Jurkat, Clone E6-1 (cell line): ENCODE measurements at regions not wholly inside any gene's neighbourhood (a gene's known extent, or its start where the extent isn't known, plus 50 kb on each side); places are given as distances from the start of the nearest gene placed in this dataset.
"Not testable (repeated sequence)": the region's sequence is repeated elsewhere in the genome, so short reads cannot be mapped to it uniquely, and the experiment has no call there.

Source experiments
- DNase-seq: peaks from one replicate; pipeline ENCODE4 v3.0.0-alpha.2; 2011; ENCODE audit warnings: low read depth, low spot score
- H3K4me3 ChIP-seq: 2 replicates; pipeline ENCODE4 v1.5.1; 2011; ENCODE audit warnings: mild to moderate bottlenecking, low read length, control low read depth, moderate library complexity

DNA sequence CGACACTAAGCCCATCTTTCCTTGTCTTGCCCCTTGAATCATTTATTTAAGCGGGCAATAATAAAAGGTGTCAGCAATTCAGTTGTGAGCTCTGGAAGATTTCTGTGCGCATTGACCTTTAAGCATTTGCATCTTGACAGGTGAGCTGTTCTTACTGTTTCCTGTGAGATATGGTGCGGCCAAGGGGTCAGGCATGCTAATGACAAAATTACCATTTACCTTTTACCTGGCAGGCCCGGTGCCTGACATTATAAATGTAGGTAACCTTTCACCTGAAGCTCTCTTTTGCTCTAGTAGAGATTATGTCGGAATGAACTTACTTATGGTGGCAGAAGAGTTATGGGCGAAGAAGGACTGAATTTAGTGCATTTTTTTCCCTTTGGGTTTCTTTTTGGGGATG lies 89.3 kb upstream of the EEF1E1 start:
- no peak overlapping the region for H3K4me3 ChIP-seq
- no peak for DNase-seq

DNA sequence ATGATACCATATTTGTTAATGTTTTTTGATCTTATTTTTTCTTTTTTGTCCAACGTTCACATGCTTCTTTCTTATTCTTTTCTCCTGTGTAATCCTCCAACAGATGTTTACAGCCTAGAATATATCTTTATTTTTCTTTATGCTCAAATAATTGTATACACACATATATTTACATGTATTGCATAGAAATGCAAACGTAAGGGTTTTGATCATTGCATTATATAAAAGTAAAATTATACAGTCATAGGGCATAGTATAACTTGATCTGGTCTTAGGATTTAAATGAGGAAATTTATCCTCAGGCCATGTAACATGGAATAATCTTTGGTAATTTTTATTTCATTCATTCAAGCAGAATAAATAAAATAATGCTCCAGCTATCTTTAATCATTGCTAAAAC lies 84.9 kb upstream of the EEF1E1 start:
- no peak for DNase-seq
- no peak overlapping the region for H3K4me3 ChIP-seq

DNA sequence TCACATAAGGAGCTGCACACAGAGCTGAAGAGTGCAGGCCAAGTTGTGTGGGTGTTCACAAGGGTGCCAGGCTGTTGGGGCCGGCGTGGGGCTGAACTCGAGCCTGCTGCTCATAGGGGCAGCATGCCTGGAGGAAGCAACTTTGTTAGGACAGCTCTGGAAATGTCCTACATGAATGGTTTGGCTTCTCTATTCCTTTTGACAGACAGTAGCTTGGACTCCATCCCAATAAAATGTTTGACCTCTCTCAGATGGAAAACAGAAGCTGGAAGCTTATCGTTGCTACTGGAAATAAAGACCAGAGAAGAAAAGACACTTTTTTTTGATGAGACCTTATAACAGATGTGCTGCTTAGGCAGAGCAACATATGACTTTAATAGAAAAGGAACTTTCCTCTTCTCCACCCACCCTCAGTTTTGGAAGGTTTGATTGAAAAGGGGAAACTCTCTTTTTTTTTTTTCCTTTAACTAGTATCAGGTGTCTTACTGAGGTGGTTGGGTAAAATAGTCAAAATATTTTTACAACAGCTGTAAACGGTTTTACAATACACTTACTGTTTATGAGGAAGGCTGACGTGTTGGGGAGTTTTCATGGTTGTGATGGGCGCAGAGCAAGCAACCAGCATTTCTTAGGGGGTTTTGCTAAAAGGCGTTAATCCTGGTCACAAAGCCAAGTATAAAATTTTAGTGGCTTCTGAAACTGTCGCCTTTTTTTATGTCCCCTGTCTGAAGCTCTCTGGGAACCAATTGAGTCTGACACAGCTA lies 80.7 kb upstream of the EEF1E1 start:
- H3K4me3 ChIP-seq = no peak overlapping the region
- no peak for DNase-seq

DNA sequence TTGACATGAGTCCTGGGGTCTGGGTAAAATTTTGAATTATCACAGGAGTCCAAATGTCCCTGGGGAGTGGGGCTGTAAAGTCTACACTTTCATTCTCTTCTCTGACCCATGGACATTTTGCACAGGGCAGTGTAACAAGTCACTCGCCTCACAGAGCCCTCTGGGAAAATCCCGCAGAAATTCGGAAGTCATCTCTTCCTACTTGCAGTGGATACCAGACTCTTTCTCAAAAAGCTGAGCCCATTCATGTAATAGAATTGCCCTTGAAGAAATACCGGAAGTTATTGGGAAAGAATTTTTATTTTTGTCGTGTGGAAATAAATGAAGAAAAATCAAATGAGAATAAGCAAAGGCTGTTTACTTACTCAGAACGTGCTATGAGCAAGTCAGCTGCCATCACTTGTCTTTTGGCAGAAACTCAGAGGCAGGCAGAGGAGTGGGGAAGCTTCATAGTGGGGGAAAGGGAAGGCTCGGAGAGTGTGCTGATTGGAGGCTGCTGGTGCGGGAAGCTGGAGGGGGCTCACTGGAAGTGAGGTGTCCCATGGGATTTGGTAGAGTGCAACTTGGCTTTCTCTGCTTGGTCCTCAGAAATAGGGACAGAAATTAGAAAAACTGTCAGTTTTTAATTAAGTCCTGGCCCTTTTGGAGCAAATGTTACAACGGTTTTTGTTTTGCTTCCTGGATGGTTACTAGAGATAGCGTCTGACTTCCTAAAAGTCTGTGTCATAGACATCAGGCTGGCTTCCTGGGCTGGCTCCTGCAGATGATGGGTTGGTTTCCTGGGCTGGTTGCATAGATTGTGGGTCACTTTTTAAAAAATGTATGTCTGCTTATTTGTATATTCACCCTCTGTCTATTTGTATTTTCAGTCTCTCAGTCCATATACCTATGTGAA lies 79.8 kb upstream of the EEF1E1 start:
- no peak for DNase-seq
- no peak overlapping the region for H3K4me3 ChIP-seq

DNA sequence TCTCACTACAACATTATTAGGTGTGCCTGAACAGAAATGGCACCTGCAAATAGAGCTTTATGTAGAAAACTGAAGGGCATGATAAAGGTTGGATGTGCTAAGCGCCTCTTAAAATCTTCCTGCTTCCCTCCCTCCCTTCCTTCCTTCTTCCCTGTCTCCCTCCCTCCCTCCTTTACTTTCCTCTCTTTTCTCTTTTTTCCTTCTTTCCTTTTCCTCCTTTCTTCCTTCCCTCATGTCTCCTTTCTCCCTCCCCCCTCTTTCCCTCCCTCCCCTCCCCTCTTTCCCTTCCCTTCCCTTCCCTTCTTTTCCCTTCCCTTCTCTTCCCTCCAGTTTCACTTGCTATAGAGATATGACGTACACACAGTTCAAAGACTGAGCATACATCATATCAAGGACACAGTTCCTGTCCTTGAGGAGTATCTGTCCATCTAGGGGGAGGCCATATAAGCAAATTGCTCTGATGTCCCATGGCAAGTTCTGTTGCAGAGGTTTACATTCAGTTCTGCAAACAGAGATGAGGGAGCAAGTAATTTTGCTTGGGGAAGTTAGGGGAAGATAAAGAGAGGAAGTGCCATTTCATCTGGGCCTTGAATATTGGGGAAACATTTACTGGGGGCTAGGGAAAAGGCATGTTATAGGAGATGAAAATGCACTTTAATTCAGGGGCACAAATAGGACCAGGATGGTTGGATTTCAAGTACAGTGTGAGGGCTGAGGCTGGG lies 79.0 kb upstream of the EEF1E1 start:
- H3K4me3 ChIP-seq = no peak overlapping the region
- no peak for DNase-seq

DNA sequence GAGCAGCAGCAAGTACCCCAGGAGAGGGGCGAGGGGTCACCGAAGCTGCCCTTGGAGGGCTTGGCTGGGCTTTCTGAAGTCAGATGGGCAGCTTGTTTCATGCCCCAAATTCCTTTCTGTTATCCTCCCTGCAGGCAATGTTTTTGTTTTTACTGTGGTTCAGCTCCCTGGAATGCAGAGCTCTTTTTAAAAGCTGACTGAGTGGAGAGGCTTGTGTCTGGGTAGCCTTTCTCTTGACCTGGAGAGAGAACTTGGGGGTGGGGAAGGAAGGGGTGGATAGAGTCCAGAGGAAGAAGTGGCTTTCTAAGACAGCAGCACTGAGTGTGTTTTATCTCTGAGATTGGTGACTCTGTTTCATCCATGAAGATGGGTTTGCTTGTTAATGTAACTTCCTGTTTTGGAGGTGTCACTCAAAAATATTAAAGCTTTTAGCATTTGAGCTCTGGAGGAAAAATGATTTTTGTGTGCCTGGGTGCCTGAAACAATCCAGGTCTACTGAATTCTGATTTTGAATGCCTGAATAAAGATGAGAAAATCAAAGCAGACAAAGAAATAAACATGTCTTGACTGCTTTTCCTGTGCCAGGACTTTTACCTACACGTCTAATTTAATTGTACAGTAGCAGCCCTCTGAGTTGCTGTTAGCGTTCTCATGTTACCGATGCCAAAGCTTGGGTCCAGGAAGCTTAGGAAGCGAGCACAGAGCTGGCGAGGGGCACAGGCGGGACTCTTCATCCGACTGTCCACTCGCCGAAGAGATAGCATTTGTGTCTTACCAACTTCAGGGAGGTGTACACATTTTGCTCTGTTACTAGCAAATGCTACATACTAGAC lies 78.2 kb upstream of the EEF1E1 start:
- H3K4me3 ChIP-seq = no peak overlapping the region
- no peak for DNase-seq

DNA sequence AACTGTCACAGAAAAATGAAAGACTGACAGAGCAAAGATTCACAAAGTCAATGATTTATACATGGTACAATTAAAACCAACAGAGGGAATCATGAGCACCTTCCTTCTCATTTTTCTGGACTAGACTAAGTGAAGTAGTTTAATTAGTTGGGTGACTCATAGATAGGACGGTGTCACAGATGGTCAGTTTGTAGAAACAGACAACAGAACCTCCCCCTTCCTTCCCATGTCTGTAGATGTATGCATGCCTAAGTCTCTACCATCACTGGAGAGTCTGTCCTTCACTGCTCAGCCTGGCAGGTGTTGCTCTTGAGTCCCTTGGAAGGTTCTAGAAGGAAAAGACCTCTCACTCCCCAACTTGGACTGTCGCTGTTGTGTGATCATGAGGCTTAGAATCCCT lies 75.4 kb upstream of the EEF1E1 start:
- no peak for DNase-seq
- H3K4me3 ChIP-seq = no peak overlapping the region

DNA sequence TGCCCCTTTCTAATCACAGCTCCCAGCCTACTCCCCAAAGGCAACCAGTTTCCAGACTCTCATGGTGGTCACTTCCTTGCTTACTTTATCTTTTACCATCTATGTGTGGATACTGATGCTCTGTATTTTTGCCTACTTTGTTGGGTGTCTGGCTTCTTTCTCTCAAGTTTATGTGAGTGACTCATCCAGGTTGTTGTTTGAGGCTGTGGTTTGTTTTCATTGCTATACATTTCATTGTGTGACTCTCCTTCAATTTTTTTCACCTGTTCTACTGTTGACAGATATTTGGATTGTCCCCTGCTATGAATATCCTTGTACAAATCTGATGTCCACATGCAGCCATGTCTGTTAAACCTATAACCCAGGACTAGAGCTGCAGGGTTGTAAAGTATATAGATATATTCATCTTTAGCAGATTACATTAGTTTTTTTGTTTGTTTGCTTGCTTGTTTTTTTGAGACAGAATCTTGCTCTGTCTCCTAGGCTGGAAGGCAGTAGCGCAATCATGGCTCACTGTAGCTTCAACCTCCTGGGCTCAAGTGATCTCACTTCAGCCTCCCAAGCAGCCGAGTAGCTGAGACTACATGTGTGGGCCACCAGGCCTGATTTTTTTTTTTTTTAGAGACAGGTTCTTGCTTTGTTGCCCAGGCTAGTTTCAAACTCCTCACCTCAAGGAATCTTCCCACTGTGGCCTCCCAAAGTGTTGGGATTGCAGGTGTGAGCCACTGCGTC lies 72.9 kb upstream of the EEF1E1 start:
- no peak overlapping the region for H3K4me3 ChIP-seq
- no peak for DNase-seq

DNA sequence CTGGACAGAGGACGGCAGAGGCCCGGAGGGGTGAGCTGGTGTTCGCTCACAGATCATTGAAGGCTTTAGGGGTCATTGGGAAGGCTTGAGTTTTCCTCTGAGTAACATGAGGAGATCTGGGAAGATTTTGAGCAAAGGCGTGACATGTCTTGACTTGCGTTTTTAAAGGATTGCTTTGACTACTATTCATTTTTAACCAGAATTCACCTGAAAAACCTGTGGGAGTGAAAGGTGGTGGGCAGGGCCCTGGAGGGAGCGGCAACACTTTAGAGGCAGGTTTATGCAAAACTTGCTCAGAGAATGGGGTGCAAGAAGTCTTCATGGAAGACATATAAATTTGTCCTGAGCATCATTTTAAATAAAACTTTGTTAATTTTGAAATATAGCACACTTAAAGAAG lies 72.2 kb upstream of the EEF1E1 start:
- DNase-seq = no peak
- H3K4me3 ChIP-seq = no peak overlapping the region

DNA sequence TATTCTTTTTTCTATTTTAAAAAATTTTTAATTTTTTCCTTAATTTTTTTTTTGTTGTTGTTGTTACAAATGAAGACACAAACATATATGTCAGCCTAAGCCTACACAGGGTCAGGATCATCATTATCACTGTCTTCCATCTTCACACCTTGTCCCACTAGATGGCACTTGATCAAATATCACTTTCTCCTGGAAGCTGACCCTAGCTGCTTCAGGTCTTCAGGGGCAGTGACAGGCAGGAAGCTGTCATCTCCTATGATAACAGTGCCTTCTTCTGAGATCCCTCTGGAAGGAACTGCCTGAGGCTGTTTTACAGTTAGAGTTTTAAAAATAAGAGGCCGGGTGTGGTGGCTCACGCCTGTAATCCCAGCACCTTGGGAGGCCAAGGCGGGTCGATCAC lies 70.2 kb upstream of the EEF1E1 start:
- no peak for DNase-seq

DNA sequence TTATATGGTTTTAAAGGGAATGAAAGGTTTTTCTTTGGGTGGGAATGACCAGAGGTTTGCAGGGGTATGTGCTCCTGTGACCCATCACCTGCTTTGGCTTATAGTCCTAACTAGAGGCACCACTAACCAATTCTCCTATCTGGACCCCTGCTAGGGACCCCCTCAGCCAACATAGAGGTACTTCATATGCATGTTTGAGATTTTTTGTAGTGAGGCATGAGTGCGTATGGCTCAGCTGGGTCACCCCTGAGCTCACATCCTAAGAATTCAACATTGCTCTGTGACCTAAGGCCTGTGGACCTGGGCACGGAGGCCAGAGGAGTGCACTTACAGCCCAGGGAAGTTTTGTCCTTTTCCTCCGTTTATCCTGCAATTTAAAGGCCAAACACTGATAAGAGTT lies 68.4 kb upstream of the EEF1E1 start:
- no peak overlapping the region for H3K4me3 ChIP-seq
- DNase-seq = no peak

More for the DNA sequence above, 70.2 kb upstream of the EEF1E1 start:
- no peak overlapping the region for H3K4me3 ChIP-seq

DNA sequence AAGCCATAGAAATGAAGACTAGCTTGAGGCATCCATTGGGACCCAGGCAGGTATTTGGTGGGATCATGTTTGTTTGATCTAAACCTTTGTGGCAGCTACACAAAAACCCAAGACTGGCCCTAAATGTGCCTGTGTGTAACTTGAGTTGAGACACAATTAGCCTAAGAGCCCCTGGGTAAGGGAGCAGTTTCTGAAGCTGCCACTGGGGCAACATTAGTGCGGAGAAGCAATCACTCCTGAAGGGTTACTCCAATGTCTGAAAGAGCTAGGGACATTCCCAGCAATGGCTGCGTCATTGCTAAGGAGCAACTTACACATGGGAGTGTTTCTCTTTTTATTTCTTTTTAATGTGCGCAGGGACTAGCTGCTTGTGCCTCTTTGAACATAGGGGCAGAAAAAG lies 67.9 kb upstream of the EEF1E1 start:
- no peak for DNase-seq

DNA sequence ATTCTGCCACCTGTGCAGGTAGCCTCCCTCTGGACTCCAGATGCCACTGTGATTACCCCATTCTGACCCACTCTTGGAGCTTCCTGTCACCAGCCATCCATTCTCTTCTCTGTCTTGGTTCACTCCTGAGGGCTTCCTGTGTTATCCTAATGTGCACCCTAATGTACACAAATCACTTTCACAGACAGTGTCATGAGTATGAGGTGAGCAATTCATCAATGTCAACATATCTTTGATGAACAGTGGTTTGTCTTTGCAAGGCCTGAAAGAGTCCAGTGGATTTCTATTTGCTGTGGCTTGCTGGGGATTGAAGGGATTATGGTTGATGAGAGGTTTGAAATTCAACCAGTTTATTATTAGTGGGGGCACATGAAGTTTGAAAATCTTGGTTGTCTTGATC lies 63.8 kb upstream of the EEF1E1 start:
- no peak overlapping the region for H3K4me3 ChIP-seq
- no peak for DNase-seq

More for the DNA sequence above, 67.9 kb upstream of the EEF1E1 start:
- H3K4me3 ChIP-seq = no peak overlapping the region

DNA sequence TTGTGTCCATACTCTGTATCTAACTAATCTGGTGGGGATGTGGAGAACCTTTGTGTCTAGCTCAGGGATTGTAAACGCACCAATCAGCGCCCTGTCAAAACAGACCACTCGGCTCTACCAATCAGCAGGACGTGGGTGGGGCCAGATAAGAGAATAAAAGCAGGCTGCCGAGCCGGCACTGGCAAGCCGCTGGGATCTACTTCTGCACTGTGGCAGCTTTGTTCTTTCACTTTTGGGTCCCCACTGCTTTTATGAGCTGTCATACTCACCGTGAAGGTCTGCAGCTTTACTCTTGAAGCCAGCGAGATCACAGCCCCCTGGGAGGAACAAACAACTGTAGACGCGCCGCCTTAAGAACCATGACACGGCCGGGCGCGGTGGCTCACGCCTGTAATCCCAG lies 62.7 kb upstream of the EEF1E1 start:
- not testable (repeated sequence) for DNase-seq, H3K4me3 ChIP-seq

DNA sequence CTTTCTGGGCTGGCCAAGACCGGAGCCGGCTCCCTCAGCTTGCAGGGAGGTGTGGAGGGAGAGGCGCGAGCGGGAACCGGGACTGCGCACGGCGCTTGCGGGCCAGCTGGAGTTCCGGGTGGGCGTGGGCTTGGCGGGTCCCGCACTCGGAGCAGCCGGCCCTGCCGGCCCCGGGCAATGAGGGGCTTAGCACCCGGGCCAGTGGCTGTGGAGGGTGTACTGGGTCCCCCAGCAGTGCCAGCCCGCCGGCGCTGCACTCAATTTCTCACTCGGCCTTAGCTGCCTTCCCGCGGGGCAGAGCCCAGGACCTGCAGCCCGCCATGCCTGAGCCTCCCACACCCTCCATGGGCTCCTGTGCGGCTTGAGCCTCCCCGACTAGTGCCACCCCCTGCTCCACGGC lies 61.9 kb upstream of the EEF1E1 start:
- DNase-seq, H3K4me3 ChIP-seq: not testable (repeated sequence)

DNA sequence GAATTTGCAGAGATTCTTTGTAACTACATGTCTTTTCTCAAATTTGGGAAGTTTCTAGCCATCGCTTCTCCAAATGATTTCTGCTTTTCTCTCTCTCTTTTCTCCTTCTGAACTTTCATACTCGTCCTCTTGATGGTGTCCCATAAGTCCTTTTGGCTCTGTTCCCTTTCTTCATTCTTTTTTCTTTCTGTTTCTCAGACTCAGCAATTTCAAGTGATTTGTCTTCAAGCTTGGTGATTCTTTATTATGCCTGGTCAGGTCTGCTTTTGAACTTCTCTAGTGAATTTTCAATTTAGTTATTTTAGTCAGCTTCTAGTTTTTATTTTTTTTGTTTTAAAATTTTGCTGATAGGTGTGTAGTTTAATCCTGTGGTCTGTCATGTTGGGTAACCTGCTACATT lies 57.6 kb upstream of the EEF1E1 start:
- no peak for DNase-seq
- no peak overlapping the region for H3K4me3 ChIP-seq

DNA sequence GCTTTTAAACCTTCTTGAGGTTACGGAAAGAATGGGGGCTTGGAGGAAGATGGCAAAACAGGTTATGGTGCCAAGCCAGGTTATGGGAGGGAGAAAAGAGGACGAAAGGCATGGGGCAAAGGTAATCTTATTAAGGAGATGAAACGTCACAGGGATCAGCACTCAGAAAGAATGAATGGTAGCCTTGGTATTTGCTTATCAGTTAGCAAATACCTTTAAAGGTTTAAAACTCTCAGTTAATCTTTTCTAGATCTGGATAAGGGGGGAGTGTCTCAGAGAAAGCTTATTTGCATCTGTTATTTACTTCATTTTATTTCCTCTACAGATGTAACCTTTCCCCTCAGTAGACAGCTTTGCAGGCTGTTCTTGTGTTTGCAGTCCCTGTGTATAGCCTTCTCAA lies 55.5 kb upstream of the EEF1E1 start:
- no peak for DNase-seq
- no peak overlapping the region for H3K4me3 ChIP-seq

DNA sequence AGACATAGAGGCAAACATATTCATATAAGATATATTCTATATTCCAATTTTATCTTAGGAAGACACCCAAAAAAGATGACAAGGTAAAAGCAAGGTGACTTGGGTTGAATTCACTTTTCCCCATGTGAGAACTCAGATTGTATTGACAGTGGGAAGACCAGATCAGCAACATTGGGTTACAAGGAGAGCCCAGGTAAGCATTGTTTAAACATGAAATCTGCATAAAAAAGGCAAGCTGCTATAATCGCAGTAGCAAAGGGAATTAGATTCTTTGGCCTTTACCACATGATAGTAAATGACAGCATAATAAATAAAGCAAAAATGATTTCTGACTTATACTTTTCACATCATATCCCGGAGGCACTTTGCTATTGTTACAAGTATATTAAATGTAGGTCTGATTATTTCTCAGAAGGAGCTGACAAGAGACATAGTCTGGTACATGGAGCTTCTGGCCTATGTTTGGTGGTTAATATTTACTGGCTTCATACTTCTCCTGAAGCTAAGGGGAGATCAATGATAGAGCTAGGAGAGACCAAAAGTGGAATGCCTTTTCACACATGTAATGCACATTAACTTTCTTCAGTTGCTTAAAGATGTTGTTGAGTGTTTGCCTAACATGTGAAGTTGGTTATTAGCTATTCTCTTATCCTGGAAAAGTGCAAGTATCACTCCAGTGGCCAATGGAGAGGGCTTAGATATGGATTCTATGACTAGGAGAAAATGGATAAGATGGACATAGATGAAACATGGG lies 53.1 kb upstream of the EEF1E1 start:
- no peak for DNase-seq
- no peak overlapping the region for H3K4me3 ChIP-seq
